CD14-positive monocyte (primary cell): ENCODE measurements at regions not wholly inside any gene's neighbourhood (a gene's known extent, or its start where the extent isn't known, plus 50 kb on each side); places are given as distances from the start of the nearest gene placed in this dataset.

Source experiments
- DNase-seq, 3 donors: peaks; one replicate each; pipeline ENCODE4 v3.0.0-alpha.2; 2011 to 2022
- H2AFZ ChIP-seq: 2 replicates; pipeline ENCODE4 v1.6.0; 2012; ENCODE audit warnings: mild to moderate bottlenecking, low read depth, low read length, inconsistent platforms; ENCODE audit not compliant: insufficient read depth, poor library complexity, severe bottlenecking
- H3K27ac ChIP-seq, 2 donors: 1 replicate in 1 of 2; 2 replicates in 1 of 2; pipeline ENCODE4 v1.5.1; 2012 to 2013; ENCODE audit warnings: low read length in 2 of 2, control low read depth in 1 of 2, inconsistent platforms in 1 of 2, low read depth in 1 of 2, mild to moderate bottlenecking in 1 of 2
- H3K27me3 ChIP-seq, 2 donors: one replicate each; pipeline versions ENCODE4 v1.6.0 to v1.6.1; 2011 to 2013; ENCODE audit warnings: low read length in 2 of 2; ENCODE audit not compliant: control insufficient read depth in 2 of 2, insufficient read depth in 2 of 2
- H3K36me3 ChIP-seq, 2 donors: replicated peaks in 1 of 2; 1 replicate in 1 of 2; 2 replicates in 1 of 2; pipeline versions ENCODE4 v1.5.1 to v1.6.1; 2012 to 2013; ENCODE audit warnings: low read length in 2 of 2, control low read depth in 1 of 2, inconsistent platforms in 1 of 2, mild to moderate bottlenecking in 1 of 2; ENCODE audit not compliant: insufficient read depth in 2 of 2, control insufficient read depth in 1 of 2
- H3K4me1 ChIP-seq, 2 donors: 1 replicate in 1 of 2; 2 replicates in 1 of 2; pipeline versions ENCODE4 v1.5.1 to v1.6.1; 2012 to 2013; ENCODE audit warnings: low read length in 2 of 2, control low read depth in 1 of 2, inconsistent platforms in 1 of 2, mild to moderate bottlenecking in 1 of 2, moderate library complexity in 1 of 2; ENCODE audit not compliant: insufficient read depth in 2 of 2, control insufficient read depth in 1 of 2
- H3K4me2 ChIP-seq: replicated peaks from 2 replicates; pipeline ENCODE3; 2012; ENCODE audit warnings: low read length, moderate library complexity, mild to moderate bottlenecking; ENCODE audit not compliant: poor library complexity, severe bottlenecking; ENCODE audit errors: extremely low read depth
- H3K4me3 ChIP-seq, 3 experiments: fragments of 200-600 bp in 1 of 3; sonication (generic) in 1 of 3; replicated peaks in 1 of 3; 1 replicate in 2 of 3; 2 replicates in 1 of 3; pipeline ENCODE4 v1.5.1; 2011 to 2013; ENCODE audit warnings: low read length in 3 of 3, mild to moderate bottlenecking in 3 of 3, control low read depth in 2 of 3, low read depth in 2 of 3, inconsistent platforms in 1 of 3, moderate library complexity in 1 of 3
- H3K79me2 ChIP-seq: 2 replicates; pipeline ENCODE4 v1.6.0; 2012; ENCODE audit warnings: mild to moderate bottlenecking, control low read depth, inconsistent platforms, low read length, moderate library complexity; ENCODE audit not compliant: insufficient read depth
- H3K9ac ChIP-seq: 2 replicates; pipeline ENCODE4 v1.6.0; 2017; ENCODE audit warnings: low read length, mild to moderate bottlenecking; ENCODE audit not compliant: insufficient read depth, poor library complexity, severe bottlenecking
- H3K9me3 ChIP-seq, 2 donors: replicated peaks in 1 of 2; 1 replicate in 1 of 2; 2 replicates in 1 of 2; pipeline versions ENCODE4 v1.5.1 to v1.6.1; 2012 to 2013; ENCODE audit warnings: low read length in 2 of 2, control low read depth in 1 of 2; ENCODE audit not compliant: control insufficient read depth in 1 of 2, insufficient read depth in 1 of 2
- H4K20me1 ChIP-seq: 2 replicates; pipeline ENCODE4 v1.6.0; 2012; ENCODE audit warnings: mild to moderate bottlenecking, low read length, control low read depth, moderate library complexity; ENCODE audit not compliant: insufficient read depth
- H3K27ac Mint-ChIP-seq, 7 donors: one replicate each; pipeline ENCODE4 v1.8.0; 2020; ENCODE audit warnings: mild to moderate bottlenecking in 7 of 7, mixed read lengths in 7 of 7, moderate library complexity in 6 of 7, inconsistent platforms in 2 of 7
- H3K27me3 Mint-ChIP-seq, 3 donors: one replicate each; pipeline ENCODE4 v1.8.0; 2021 to 2022; ENCODE audit warnings: low read depth in 3 of 3, mild to moderate bottlenecking in 3 of 3, mixed read lengths in 3 of 3, moderate library complexity in 3 of 3, inconsistent platforms in 1 of 3
- H3K36me3 Mint-ChIP-seq, 2 donors: one replicate each; pipeline ENCODE4 v1.8.0; 2020; ENCODE audit warnings: mixed read lengths in 2 of 2, inconsistent platforms in 1 of 2, mild to moderate bottlenecking in 1 of 2
- H3K4me1 Mint-ChIP-seq: one replicate; pipeline ENCODE4 v1.8.0; 2020; ENCODE audit warnings: mild to moderate bottlenecking, mixed read lengths
- H3K4me3 Mint-ChIP-seq, 2 donors: one replicate each; pipeline ENCODE4 v1.8.0; 2020; ENCODE audit warnings: mild to moderate bottlenecking in 2 of 2, mixed read lengths in 2 of 2, moderate library complexity in 1 of 2
- H3K9me3 Mint-ChIP-seq, 7 donors: one replicate each; pipeline ENCODE4 v1.8.0; 2020 to 2022; ENCODE audit warnings: mixed read lengths in 7 of 7, mild to moderate bottlenecking in 6 of 7, moderate library complexity in 6 of 7, inconsistent platforms in 2 of 7
- CTCF ChIP-seq: fragments of 200-600 bp; IDR thresholded peaks from one replicate; pipeline ENCODE4 v1.8.0; 2022; ENCODE audit warnings: antibody characterized with exemption, mild to moderate bottlenecking
- WGBS: methylation state at CpG from one replicate; pipeline ENCODE4 v1.1.5; 2013; ENCODE audit warnings: missing lambda C conversion rate; ENCODE audit not compliant: insufficient coverage; 5-methylcytosine and 5-hydroxymethylcytosine counted together
- intact Hi-C, 2 donors: fragments of 100-400 bp; cut with micrococcal nuclease; formaldehyde crosslinking; loops; one replicate each; pipeline versions ENCODE4 v1.15.0 to v1.15.1; 2023

- no peak for TF ChIP-seq CTCF
- peaks cover 16 to 22% of the 10 kb centered on the region in 2 donors for H3K9me3 ChIP-seq
- no peak overlapping the region for H3K4me3 ChIP-seq
- intact Hi-C loops = no loop called here
- H3K4me1 ChIP-seq = peaks cover 5% of the 10 kb centered on the region in 2 donors
- no peak overlapping the region for H3K27ac ChIP-seq
- DNase-seq = no peak
- no peaks in the 10 kb centered on the region for H3K79me2 ChIP-seq
- Mint-ChIP-seq H3K36me3 (peaks cover 0 to 12% of the 10 kb centered on the region in 2 donors), H3K9me3 (peaks cover 23 to 37% (median 25%) of the 10 kb centered on the region in 7 donors), H3K27ac (no peak overlapping the region), H3K4me3 (no peak overlapping the region), H3K27me3 (no peaks in the 10 kb centered on the region), H3K4me1 (peaks cover 9% of the 10 kb centered on the region)
- no peak overlapping the region for H3K9ac ChIP-seq
- H2AFZ ChIP-seq = no peak overlapping the region
- no peaks in the 10 kb centered on the region for H3K27me3 ChIP-seq
- H3K36me3 ChIP-seq = no peaks in the 10 kb centered on the region
- no peak overlapping the region for H3K4me2 ChIP-seq
- H4K20me1 ChIP-seq = no peaks in the 10 kb centered on the region
Measured at GRCh38 chr4:158038718-158039117, 134.1 kb downstream of the GASK1B start.

- H2AFZ ChIP-seq = no peak overlapping the region
- intact Hi-C loops = no loop called here
- H3K4me3 ChIP-seq = no peak overlapping the region
- Mint-ChIP-seq H3K27me3 (no peaks in the 10 kb centered on the region), H3K27ac (peak overlapping the region in 2 of 7 donors; percentile 33 to 68), H3K4me3 (no peak overlapping the region), H3K36me3 (peaks cover 0 to 12% of the 10 kb centered on the region in 2 donors), H3K9me3 (peaks cover 16 to 34% (median 24%) of the 10 kb centered on the region in 7 donors), H3K4me1 (peaks cover 25% of the 10 kb centered on the region)
- no peak for DNase-seq
- H3K9ac ChIP-seq = no peak overlapping the region
- no peak for TF ChIP-seq CTCF
- H3K4me1 ChIP-seq = peaks cover 21 to 22% of the 10 kb centered on the region in 2 donors
- H3K79me2 ChIP-seq = no peaks in the 10 kb centered on the region
- peaks cover 15 to 22% of the 10 kb centered on the region in 2 donors for H3K9me3 ChIP-seq
- H4K20me1 ChIP-seq = no peaks in the 10 kb centered on the region
- H3K27me3 ChIP-seq = no peaks in the 10 kb centered on the region
- no peak overlapping the region for H3K27ac ChIP-seq
- H3K36me3 ChIP-seq = no peaks in the 10 kb centered on the region
- WGBS = 100% methylated on average over 1 of the region's 1 CpG
- H3K4me2 ChIP-seq = no peak overlapping the region
Measured at GRCh38 chr4:158036998-158037397, 135.8 kb downstream of the GASK1B start.
